HFFc6 (cell line): ENCODE measurements at regions not wholly inside any gene's neighbourhood (a gene's known extent, or its start where the extent isn't known, plus 50 kb on each side); places are given as distances from the start of the nearest gene placed in this dataset.

Experiments
- DNase-seq: peaks from one replicate; pipeline ENCODE4 v3.0.0-alpha.2; 2018
- H3K27ac Mint-ChIP-seq: 2 replicates; pipeline ENCODE4 v1.8.0; 2020; ENCODE audit warnings: mild to moderate bottlenecking, mixed read lengths
- H3K27me3 Mint-ChIP-seq: 2 replicates; pipeline ENCODE4 v1.8.0; 2021; ENCODE audit warnings: mild to moderate bottlenecking, moderate library complexity, mixed read lengths; ENCODE audit not compliant: insufficient read depth
- H3K36me3 Mint-ChIP-seq: 2 replicates; pipeline ENCODE4 v1.8.0; 2021; ENCODE audit warnings: low read depth, mixed read lengths
- H3K4me1 Mint-ChIP-seq: 2 replicates; pipeline ENCODE4 v1.8.0; 2020; ENCODE audit warnings: low read depth, mixed read lengths
- H3K4me3 Mint-ChIP-seq: 2 replicates; pipeline ENCODE4 v1.8.0; 2020; ENCODE audit warnings: mild to moderate bottlenecking, moderate library complexity, mixed read lengths
- H3K9me3 Mint-ChIP-seq: 2 replicates; pipeline ENCODE4 v1.8.0; 2020; ENCODE audit warnings: mild to moderate bottlenecking, mixed read lengths
- CTCF ChIP-seq: fragments of 200-600 bp; sonication (generic); IDR thresholded peaks from 2 replicates; pipeline ENCODE4 v1.5.0; 2021; ENCODE audit warnings: antibody characterized with exemption, mild to moderate bottlenecking

GRCh38 chr20:24782801-24783630, 166.1 kb upstream of the CST7 start:
- H3K27ac Mint-ChIP-seq: no peak overlapping the region
- peak; percentile 50; the same call in 1 of the 2 replicates for TF ChIP-seq CTCF
- H3K4me3 Mint-ChIP-seq: no peak overlapping the region
- peaks cover 23% of the 10 kb centered on the region for H3K4me1 Mint-ChIP-seq
- no peaks in the 10 kb centered on the region for H3K36me3 Mint-ChIP-seq
- no peaks in the 10 kb centered on the region for H3K9me3 Mint-ChIP-seq
- peaks cover 6% of the 10 kb centered on the region for H3K27me3 Mint-ChIP-seq
- no peak for DNase-seq

- H3K4me3 Mint-ChIP-seq: no peak overlapping the region
- no peak for DNase-seq
- peaks cover 18% of the 10 kb centered on the region for H3K4me1 Mint-ChIP-seq
- H3K27ac Mint-ChIP-seq: no peak overlapping the region
- peak; percentile 31; the same call in 1 of the 2 replicates for TF ChIP-seq CTCF
- H3K9me3 Mint-ChIP-seq: no peaks in the 10 kb centered on the region
- no peaks in the 10 kb centered on the region for H3K36me3 Mint-ChIP-seq
- H3K27me3 Mint-ChIP-seq: peaks cover 6% of the 10 kb centered on the region
These were observed 165.2 kb upstream of the CST7 start for GRCh38 chr20:24783631-24784492.

GRCh38 chr20:24784607-24785006, 164.5 kb upstream of the CST7 start:
- TF ChIP-seq CTCF: no peak

GRCh38 chr20:24785141-24786110, 163.6 kb upstream of the CST7 start:
- Mint-ChIP-seq H3K36me3 (no peaks in the 10 kb centered on the region), H3K4me1 (peaks cover 18% of the 10 kb centered on the region), H3K27ac (peak overlapping the region; percentile 74), H3K4me3 (no peak overlapping the region), H3K9me3 (no peaks in the 10 kb centered on the region), H3K27me3 (peaks cover 3% of the 10 kb centered on the region)
- TF ChIP-seq CTCF: no peak
- DNase-seq: peak; percentile 70

More at GRCh38 chr20:24784607-24785006, 164.5 kb upstream of the CST7 start:
- no peak for DNase-seq
- H3K4me1 Mint-ChIP-seq: peaks cover 18% of the 10 kb centered on the region
- H3K27ac Mint-ChIP-seq: peak overlapping the region; percentile 74; the same call in 1 of the 2 replicates
- peaks cover 3% of the 10 kb centered on the region for H3K27me3 Mint-ChIP-seq
- no peak overlapping the region for H3K4me3 Mint-ChIP-seq
- H3K9me3 Mint-ChIP-seq: no peaks in the 10 kb centered on the region
- no peaks in the 10 kb centered on the region for H3K36me3 Mint-ChIP-seq

- peak overlapping the region; percentile 74; the same call in 1 of the 2 replicates for H3K27ac Mint-ChIP-seq
These were observed 163.0 kb upstream of the CST7 start for GRCh38 chr20:24786111-24786495.

More at GRCh38 chr20:24786111-24786495, 163.0 kb upstream of the CST7 start:
- DNase-seq: no peak
- TF ChIP-seq CTCF: no peak
- peaks cover 18% of the 10 kb centered on the region for H3K4me1 Mint-ChIP-seq
- no peak overlapping the region for H3K4me3 Mint-ChIP-seq
- no peaks in the 10 kb centered on the region for H3K36me3 Mint-ChIP-seq
- H3K9me3 Mint-ChIP-seq: no peaks in the 10 kb centered on the region
- peaks cover 3% of the 10 kb centered on the region for H3K27me3 Mint-ChIP-seq
